PC-9 (cell line): ENCODE measurements at regions not wholly inside any gene's neighbourhood (a gene's known extent, or its start where the extent isn't known, plus 50 kb on each side); places are given as distances from the start of the nearest gene placed in this dataset.
"Not testable (repeated sequence)": the region's sequence is repeated elsewhere in the genome, so short reads cannot be mapped to it uniquely, and the experiment has no call there.

Source experiments
- BruUV-seq: library from RNA; stranded (reverse); fragments of 400-500 nt; replicated peaks from 2 replicates; lab custom pipeline; 2021; lab: Mats Ljungman, UMichigan
- CTCF ChIA-PET: fragments of 300-600 bp; sonication (Branson Sonifier 250); formaldehyde crosslinking; loops from one replicate; lab custom pipeline; 2022; ENCODE audit warnings: antibody characterized with exemption; lab: Charles Lee
- POLR2A ChIA-PET: fragments of 300-600 bp; sonication (Branson Sonifier 250); formaldehyde crosslinking; loops from one replicate; lab custom pipeline; 2022; ENCODE audit warnings: antibody characterized with exemption; ENCODE audit not compliant: unreplicated experiment; lab: Charles Lee
- DNase-seq, 2 experiments: peaks; one replicate each; pipeline versions ENCODE4 v3.0.0 to v3.0.0-alpha.2; 2015 to 2022; ENCODE audit warnings: mixed read lengths in 1 of 2
- H2AFZ ChIP-seq: fragments of 200-600 bp; sonication (generic); 2 replicates; pipeline ENCODE4 v1.8.1; 2017; ENCODE audit warnings: antibody characterized with exemption
- H3F3A ChIP-seq: fragments of 200-600 bp; sonication (generic); 2 replicates; pipeline ENCODE4 v1.8.1; 2017; ENCODE audit warnings: antibody characterized with exemption, mild to moderate bottlenecking, low read depth; ENCODE audit not compliant: insufficient read depth
- H3K27ac ChIP-seq: fragments of 200-600 bp; sonication (generic); 2 replicates; pipeline ENCODE4 v1.6.1; 2016; ENCODE audit warnings: mixed run types
- H3K27me3 ChIP-seq: fragments of 200-600 bp; sonication (generic); 2 replicates; pipeline ENCODE4 v1.6.1; 2016; ENCODE audit warnings: low read depth, mixed run types; ENCODE audit not compliant: insufficient read depth
- H3K36me3 ChIP-seq: fragments of 200-600 bp; sonication (generic); 2 replicates; pipeline ENCODE4 v1.6.1; 2016; ENCODE audit warnings: low read depth, mixed run types
- H3K4me1 ChIP-seq: fragments of 200-600 bp; sonication (generic); replicated peaks from 2 replicates; pipeline ENCODE4 v1.6.1; 2016; ENCODE audit warnings: mixed run types; ENCODE audit not compliant: insufficient read depth
- H3K4me2 ChIP-seq: fragments of 200-600 bp; sonication (generic); 2 replicates; pipeline ENCODE4 v1.6.1; 2017; ENCODE audit warnings: mixed run types
- H3K4me3 ChIP-seq: fragments of 200-600 bp; sonication (generic); 2 replicates; pipeline ENCODE4 v1.6.1; 2016; ENCODE audit warnings: mixed run types
- H3K79me2 ChIP-seq: fragments of 200-600 bp; sonication (generic); 2 replicates; pipeline ENCODE4 v1.6.1; 2017; ENCODE audit warnings: low read depth, mixed run types
- H3K9me2 ChIP-seq: fragments of 200-600 bp; sonication (generic); 2 replicates; pipeline ENCODE4 v1.8.1; 2017; ENCODE audit warnings: mild to moderate bottlenecking; ENCODE audit not compliant: insufficient read depth
- H3K9me3 ChIP-seq: fragments of 200-600 bp; sonication (generic); 2 replicates; pipeline ENCODE4 v1.8.1; 2016; ENCODE audit warnings: low read depth; ENCODE audit not compliant: insufficient read depth
- H4K20me1 ChIP-seq: fragments of 200-600 bp; sonication (generic); 2 replicates; pipeline ENCODE4 v1.8.1; 2017; ENCODE audit not compliant: insufficient read depth
- CTCF ChIP-seq: fragments of 200-600 bp; sonication (generic); conservative IDR thresholded peaks from 2 replicates; pipeline ENCODE4 v1.6.1; 2017; ENCODE audit warnings: mixed run types, antibody characterized with exemption, mild to moderate bottlenecking, moderate library complexity
- EZH2 ChIP-seq: fragments of 200-600 bp; sonication (generic); IDR thresholded peaks from 2 replicates; pipeline ENCODE4 v1.8.0; 2017; ENCODE audit warnings: antibody characterized with exemption, low read depth
- intact Hi-C: fragments of 100-400 bp; cut with micrococcal nuclease; formaldehyde crosslinking; loops from one replicate; pipeline ENCODE4 v1.10.0; 2022; ENCODE audit not compliant: unreplicated experiment

DNA sequence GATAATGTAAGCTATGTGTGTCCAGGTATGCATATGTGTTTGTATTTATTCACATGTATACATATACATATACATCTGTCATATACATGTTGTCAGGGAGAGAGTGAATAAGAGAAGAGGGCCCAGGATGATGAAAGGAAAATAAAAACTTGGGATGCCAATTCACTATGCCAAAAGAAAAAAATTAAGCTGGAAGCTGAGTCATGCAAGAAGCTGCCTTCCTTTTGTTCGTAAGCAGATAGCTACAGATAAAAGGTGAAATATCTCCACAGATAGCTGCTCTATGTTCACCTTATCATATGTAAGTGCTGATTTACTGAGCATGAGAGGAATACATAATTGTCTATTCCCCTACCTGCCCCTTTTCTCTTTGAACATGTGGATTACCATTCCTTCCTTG is 579.9 kb downstream of the EPM2A start:
- Histone ChIP-seq H3K9me2 (no peaks in the 10 kb centered on the region), H3K9me3 (peaks cover 10% of the 10 kb centered on the region), H3K27me3 (no peaks in the 10 kb centered on the region), H3F3A (peaks cover 3% of the 10 kb centered on the region; the same call in 1 of the 2 replicates), H3K4me1 (peaks cover 14% of the 10 kb centered on the region), H3K27ac (peak overlapping the region; percentile 34; the same call in 1 of the 2 replicates), H3K36me3 (no peaks in the 10 kb centered on the region), H3K4me2 (peak overlapping the region; percentile 6; the same call in 1 of the 2 replicates), H4K20me1 (no peaks in the 10 kb centered on the region), H3K79me2 (no peaks in the 10 kb centered on the region), H3K4me3 (no peak overlapping the region), H2AFZ (no peak overlapping the region)
- no peak for DNase-seq
- POLR2A ChIA-PET = interaction anchor here (0.7 kb wide), 1 partner anchor 794 kb away, joined by 3 read pairs; no protein-coding TSS in a partner anchor
- TF ChIP-seq CTCF (no peak), EZH2 (no peak)
- no TSS peak for BruUV-seq
- CTCF ChIA-PET = no interaction called here
- intact Hi-C loops = no loop called here

GRCh38 chr6:145155873-145156782 is 579.2 kb downstream of the EPM2A start:
- TF ChIP-seq EZH2 (no peak), CTCF (no peak)
- POLR2A ChIA-PET = no interaction called here
- Histone ChIP-seq H3K27ac (peak overlapping the region; percentile 34), H3F3A (peaks cover 3% of the 10 kb centered on the region; the same call in 1 of the 2 replicates), H3K9me3 (peaks cover 10% of the 10 kb centered on the region), H3K4me1 (peaks cover 14% of the 10 kb centered on the region), H2AFZ (no peak overlapping the region), H3K36me3 (no peaks in the 10 kb centered on the region), H4K20me1 (no peaks in the 10 kb centered on the region), H3K4me3 (no peak overlapping the region), H3K27me3 (no peaks in the 10 kb centered on the region), H3K4me2 (peak overlapping the region; percentile 6; the same call in 1 of the 2 replicates), H3K9me2 (no peaks in the 10 kb centered on the region), H3K79me2 (no peaks in the 10 kb centered on the region)
- CTCF ChIA-PET = interaction anchor here (0.5 kb wide), 1 partner anchor 8 kb away, joined by 3 read pairs; no protein-coding TSS in a partner anchor
- DNase-seq = no peak
- no TSS peak for BruUV-seq
- intact Hi-C loops = no loop called here

DNA sequence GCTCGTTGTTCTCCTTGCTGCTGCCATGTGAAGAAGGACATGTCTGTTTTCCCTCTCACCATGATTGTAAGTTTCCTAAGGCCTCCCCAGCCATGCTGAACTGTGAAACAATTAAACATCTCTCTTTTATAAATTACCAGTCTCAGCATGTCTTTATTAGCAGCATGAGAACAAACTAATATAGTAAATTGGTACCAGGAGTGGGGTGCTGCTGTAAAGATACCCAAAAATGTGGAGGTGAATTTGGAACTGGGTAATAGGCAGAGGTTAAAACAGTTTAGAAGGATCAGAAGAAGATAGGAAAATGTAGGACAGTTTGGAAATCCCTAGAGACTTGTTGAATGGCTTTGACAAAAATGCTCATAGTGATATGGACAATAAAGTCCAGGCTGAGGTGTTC is 576.7 kb downstream of the EPM2A start:
- DNase-seq, H3K9me2 ChIP-seq, H2AFZ ChIP-seq, POLR2A ChIA-PET, H4K20me1 ChIP-seq, BruUV-seq, H3K27me3 ChIP-seq, CTCF ChIA-PET, H3F3A ChIP-seq, H3K27ac ChIP-seq, H3K36me3 ChIP-seq, H3K4me2 ChIP-seq, H3K4me3 ChIP-seq, H3K79me2 ChIP-seq, intact Hi-C loops: not testable (repeated sequence)
- peaks cover 14% of the 10 kb centered on the region for H3K4me1 ChIP-seq
- H3K9me3 ChIP-seq = peaks cover 10% of the 10 kb centered on the region
